ENCODE measurements at regions not wholly inside any gene's neighbourhood (a gene's known extent, or its start where the extent isn't known, plus 50 kb on each side); places are given as distances from the start of the nearest gene placed in this dataset.

DNA sequence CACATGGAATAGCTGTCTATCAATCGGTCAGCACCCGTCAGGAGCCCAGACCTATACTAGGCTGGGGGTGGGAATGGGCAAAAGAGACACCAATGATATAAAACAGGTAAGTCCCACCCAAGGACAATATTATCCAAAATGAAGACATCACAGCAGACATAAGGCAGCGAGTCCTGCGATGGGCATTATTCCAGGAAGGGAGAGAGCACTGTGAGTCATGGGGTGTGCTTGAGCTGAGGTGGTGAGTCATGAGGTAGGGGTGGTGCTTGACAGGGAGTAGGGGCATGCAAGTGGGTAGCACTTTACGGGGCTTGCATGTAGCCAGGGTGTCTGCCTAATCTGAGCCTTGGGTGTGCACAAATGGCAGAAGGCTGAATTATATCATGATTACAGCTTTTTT, 605.0 kb upstream of the CADM1 start:
- TF ChIP-seq, protein P1, sequence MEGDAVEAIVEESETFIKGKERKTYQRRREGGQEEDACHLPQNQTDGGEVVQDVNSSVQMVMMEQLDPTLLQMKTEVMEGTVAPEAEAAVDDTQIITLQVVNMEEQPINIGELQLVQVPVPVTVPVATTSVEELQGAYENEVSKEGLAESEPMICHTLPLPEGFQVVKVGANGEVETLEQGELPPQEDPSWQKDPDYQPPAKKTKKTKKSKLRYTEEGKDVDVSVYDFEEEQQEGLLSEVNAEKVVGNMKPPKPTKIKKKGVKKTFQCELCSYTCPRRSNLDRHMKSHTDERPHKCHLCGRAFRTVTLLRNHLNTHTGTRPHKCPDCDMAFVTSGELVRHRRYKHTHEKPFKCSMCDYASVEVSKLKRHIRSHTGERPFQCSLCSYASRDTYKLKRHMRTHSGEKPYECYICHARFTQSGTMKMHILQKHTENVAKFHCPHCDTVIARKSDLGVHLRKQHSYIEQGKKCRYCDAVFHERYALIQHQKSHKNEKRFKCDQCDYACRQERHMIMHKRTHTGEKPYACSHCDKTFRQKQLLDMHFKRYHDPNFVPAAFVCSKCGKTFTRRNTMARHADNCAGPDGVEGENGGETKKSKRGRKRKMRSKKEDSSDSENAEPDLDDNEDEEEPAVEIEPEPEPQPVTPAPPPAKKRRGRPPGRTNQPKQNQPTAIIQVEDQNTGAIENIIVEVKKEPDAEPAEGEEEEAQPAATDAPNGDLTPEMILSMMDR (IDR thresholded peaks at IDR 0.05), result no peak
- TF ChIP-seq NFIC (IDR thresholded peaks at IDR 0.05; ENCODE audit: borderline replicate concordance), result no peak

All from SK-N-SH (cell line).